Esophagus squamous epithelium (tissue), 5 donors: ENCODE measurements at regions not wholly inside any gene's neighbourhood (a gene's known extent, or its start where the extent isn't known, plus 50 kb on each side); places are given as distances from the start of the nearest gene placed in this dataset.

Experiments used
- DNase-seq: peaks from one replicate; lab custom pipeline; 2025; lab: John Stamatoyannopoulos, UW
- H3K27ac ChIP-seq, 4 donors: fragments of 200-600 bp; sonication (generic); one replicate each; pipeline ENCODE4 v1.5.1; 2016 to 2019; ENCODE audit warnings: mild to moderate bottlenecking in 1 of 4
- H3K27me3 ChIP-seq, 4 donors: fragments of 200-600 bp; sonication (generic); 1 replicate in 3 of 4; 2 replicates in 1 of 4; pipeline versions ENCODE4 v1.5.1 to v1.6.0; 2017 to 2021; ENCODE audit warnings: antibody characterized with exemption in 1 of 4
- H3K36me3 ChIP-seq, 3 donors: fragments of 200-600 bp; sonication (generic); one replicate each; pipeline ENCODE4 v1.5.1; 2016 to 2019
- H3K4me1 ChIP-seq, 3 donors: fragments of 200-600 bp; sonication (generic); one replicate each; pipeline ENCODE4 v1.5.1; 2017 to 2019
- H3K4me3 ChIP-seq, 4 donors: fragments of 200-600 bp; sonication (generic); 1 replicate in 3 of 4; 2 replicates in 1 of 4; pipeline ENCODE4 v1.5.1; 2016 to 2019; ENCODE audit warnings: mild to moderate bottlenecking in 2 of 4, moderate library complexity in 1 of 4
- H3K9me3 ChIP-seq, 3 donors: fragments of 200-600 bp; sonication (generic); one replicate each; pipeline ENCODE4 v1.5.1; 2016 to 2019
- CTCF ChIP-seq, 6 experiments: fragments of 450-650 bp in 4 of 6; fragments of 200-600 bp in 2 of 6; sonication (generic) in 2 of 6; IDR thresholded peaks; one replicate each; pipeline ENCODE4 v1.5.1; 2016 to 2019; ENCODE audit warnings: antibody characterized with exemption in 6 of 6, mild to moderate bottlenecking in 4 of 6, moderate library complexity in 4 of 6
- POLR2A ChIP-seq, 4 donors: fragments of 450-650 bp; IDR thresholded peaks; one replicate each; pipeline ENCODE4 v1.6.1; 2017; ENCODE audit warnings: antibody characterized with exemption in 4 of 4, mild to moderate bottlenecking in 4 of 4, moderate library complexity in 3 of 4
- WGBS, 2 donors: methylation state at CpG; one replicate each; pipeline ENCODE4 v1.1.5; 2018; 5-methylcytosine and 5-hydroxymethylcytosine counted together
- intact Hi-C: fragments of 100-400 bp; cut with DNase I; formaldehyde crosslinking; loops from one replicate; pipeline ENCODE4 v1.15.0; 2022
- donor health status: DM: yes; HTN: yes; CAD: no.

GRCh38 chrX:63285375-63285774, 65.8 kb downstream of the SPIN4 start:
- intact Hi-C loops, result no loop called here
- Histone ChIP-seq H3K27me3 (no peaks in the 10 kb centered on the region), H3K36me3 (no peaks in the 10 kb centered on the region), H3K4me3 (no peak overlapping the region), H3K27ac (no peak overlapping the region), H3K4me1 (no peaks in the 10 kb centered on the region), H3K9me3 (no peaks in the 10 kb centered on the region)
- 48 to 100% methylated on average over 1 of the region's 1 CpG for WGBS, 2 donors
- no peak for DNase-seq
- no peak for TF ChIP-seq POLR2A (IDR thresholded peaks at IDR 0.05)
- TF ChIP-seq CTCF (IDR thresholded peaks at IDR 0.05), result no peak

- WGBS, 2 donors, result 69 to 76% methylated on average over 2 of the region's 2 CpGs
These were observed 66.5 kb downstream of the SPIN4 start for GRCh38 chrX:63284659-63285058.

GRCh38 chrX:63283348-63283747, 67.8 kb downstream of the SPIN4 start:
- Histone ChIP-seq H3K9me3 (no peaks in the 10 kb centered on the region), H3K27me3 (no peaks in the 10 kb centered on the region), H3K4me3 (no peak overlapping the region), H3K36me3 (no peaks in the 10 kb centered on the region), H3K27ac (no peak overlapping the region), H3K4me1 (no peaks in the 10 kb centered on the region)
- TF ChIP-seq CTCF (IDR thresholded peaks at IDR 0.05), result no peak
- no peak for TF ChIP-seq POLR2A (IDR thresholded peaks at IDR 0.05)
- no CpG with 5 or more reads among the region's 4 CpGs for whole genome bisulfite sequencing, 2 donors
- no peak for DNase-seq
- intact Hi-C loops, result no loop called here

More at GRCh38 chrX:63284659-63285058, 66.5 kb downstream of the SPIN4 start:
- intact Hi-C loops, result no loop called here
- Histone ChIP-seq H3K4me3 (no peak overlapping the region), H3K27me3 (no peaks in the 10 kb centered on the region), H3K36me3 (no peaks in the 10 kb centered on the region), H3K4me1 (no peaks in the 10 kb centered on the region), H3K27ac (no peak overlapping the region), H3K9me3 (no peaks in the 10 kb centered on the region)
- TF ChIP-seq POLR2A (IDR thresholded peaks at IDR 0.05), result no peak
- TF ChIP-seq CTCF (IDR thresholded peaks at IDR 0.05), result no peak
- DNase-seq, result no peak

- no peak for TF ChIP-seq CTCF (IDR thresholded peaks at IDR 0.05)
- no peak for TF ChIP-seq POLR2A (IDR thresholded peaks at IDR 0.05)
- no peaks in the 10 kb centered on the region for H3K4me1 ChIP-seq
These were observed 68.3 kb downstream of the SPIN4 start for GRCh38 chrX:63282828-63283227.

DNA sequence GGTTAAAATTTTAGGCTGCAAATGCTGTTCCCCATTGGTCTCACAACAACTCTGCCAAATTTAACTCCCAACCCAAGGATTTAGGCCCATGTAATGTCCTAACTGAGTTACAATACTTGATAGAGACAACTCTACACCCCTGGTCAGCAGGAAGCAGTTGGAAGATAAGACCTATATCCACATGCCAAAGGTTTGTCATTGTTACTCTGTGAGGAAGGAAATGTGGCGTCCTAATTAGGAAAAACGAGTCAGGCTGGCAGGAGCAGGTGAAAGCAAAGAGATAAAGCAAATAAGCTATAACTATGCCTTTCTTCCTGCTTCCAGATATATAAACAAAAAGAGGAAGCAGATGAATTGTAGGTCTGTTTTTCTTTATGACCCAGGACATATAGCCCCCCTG, 69.1 kb downstream of the SPIN4 start:
- intact Hi-C loops, result no loop called here
- Histone ChIP-seq H3K4me1 (no peaks in the 10 kb centered on the region), H3K4me3 (no peak overlapping the region), H3K36me3 (no peaks in the 10 kb centered on the region), H3K27me3 (no peaks in the 10 kb centered on the region), H3K27ac (no peak overlapping the region), H3K9me3 (no peaks in the 10 kb centered on the region)
- no peak for DNase-seq
- WGBS, 2 donors, result 49% methylated on average over 2 of the region's 2 CpGs; no CpG with 5 or more reads in 1 of the 2 donors
- no peak for TF ChIP-seq POLR2A (IDR thresholded peaks at IDR 0.05)
- no peak for TF ChIP-seq CTCF (IDR thresholded peaks at IDR 0.05)

More at GRCh38 chrX:63282828-63283227, 68.3 kb downstream of the SPIN4 start:
- no peak for DNase-seq
- Histone ChIP-seq H3K27ac (no peak overlapping the region), H3K9me3 (no peaks in the 10 kb centered on the region), H3K4me3 (no peak overlapping the region), H3K36me3 (no peaks in the 10 kb centered on the region), H3K27me3 (no peaks in the 10 kb centered on the region)
- intact Hi-C loops, result no loop called here
